A673 (cell line): ENCODE measurements at regions not wholly inside any gene's neighbourhood (a gene's known extent, or its start where the extent isn't known, plus 50 kb on each side); places are given as distances from the start of the nearest gene placed in this dataset.

ENCODE experiments used
- BruUV-seq: library from RNA; stranded (reverse); fragments of 400-500 nt; replicated peaks from 2 replicates; lab custom pipeline; 2021; lab: Mats Ljungman, UMichigan
- CTCF ChIA-PET: fragments of 300-600 bp; sonication (Branson Sonifier 250); formaldehyde crosslinking; loops from one replicate; lab custom pipeline; 2022; ENCODE audit warnings: antibody characterized with exemption; lab: Charles Lee
- POLR2A ChIA-PET: fragments of 300-600 bp; sonication (Branson Sonifier 250); formaldehyde crosslinking; loops from one replicate; lab custom pipeline; 2022; ENCODE audit warnings: antibody characterized with exemption; ENCODE audit not compliant: low non-redundant PET; lab: Charles Lee
- DNase-seq: peaks from one replicate; pipeline ENCODE4 v3.0.0-alpha.2; 2015; ENCODE audit warnings: low spot score
- H3K27ac ChIP-seq: fragments of 200-600 bp; sonication (generic); 2 replicates; pipeline ENCODE4 v1.5.1; 2016; ENCODE audit warnings: mixed run types, low read depth, mild to moderate bottlenecking, mixed read lengths, antibody characterized with exemption, low read length; ENCODE audit not compliant: poor library complexity, severe bottlenecking
- H3K27me3 ChIP-seq: fragments of 200-600 bp; sonication (generic); replicated peaks from 2 replicates; pipeline ENCODE4 v1.6.1; 2017; ENCODE audit warnings: mixed run types, low read depth, mild to moderate bottlenecking, mixed read lengths, antibody characterized with exemption, low read length; ENCODE audit not compliant: insufficient read depth, poor library complexity
- H3K36me3 ChIP-seq: fragments of 200-600 bp; sonication (generic); 2 replicates; pipeline ENCODE4 v1.6.1; 2016; ENCODE audit warnings: mixed run types, mild to moderate bottlenecking, mixed read lengths, antibody characterized with exemption, low read length; ENCODE audit not compliant: insufficient read depth, poor library complexity, severe bottlenecking
- H3K4me1 ChIP-seq: fragments of 200-600 bp; sonication (generic); 2 replicates; pipeline ENCODE4 v1.6.1; 2017; ENCODE audit warnings: mixed run types, mild to moderate bottlenecking, mixed read lengths, antibody characterized with exemption, low read length; ENCODE audit not compliant: insufficient read depth, poor library complexity, severe bottlenecking
- H3K4me3 ChIP-seq: fragments of 200-600 bp; sonication (generic); 2 replicates; pipeline ENCODE4 v1.5.1; 2016; ENCODE audit warnings: low read depth, mixed run types, mild to moderate bottlenecking, mixed read lengths, low read length; ENCODE audit not compliant: poor library complexity, severe bottlenecking
- H3K9me3 ChIP-seq: fragments of 200-600 bp; sonication (generic); 2 replicates; pipeline ENCODE4 v1.6.1; 2016; ENCODE audit warnings: mixed run types, low read depth, mild to moderate bottlenecking, mixed read lengths, antibody characterized with exemption, low read length; ENCODE audit not compliant: poor library complexity, severe bottlenecking
- CTCF ChIP-seq: fragments of 300-800, 200-600 bp; sonication (generic); conservative IDR thresholded peaks from 2 replicates; pipeline ENCODE4 v1.5.1; 2017; ENCODE audit warnings: low read depth, mild to moderate bottlenecking, antibody characterized with exemption, low read length, moderate library complexity, mixed read lengths
- EZH2 ChIP-seq: fragments of 200-600 bp; sonication (generic); IDR thresholded peaks from 2 replicates; pipeline ENCODE4 v1.6.1; 2017; ENCODE audit warnings: borderline replicate concordance, low read depth, mild to moderate bottlenecking, mixed read lengths, antibody characterized with exemption, low read length; ENCODE audit not compliant: poor library complexity, severe bottlenecking
- intact Hi-C: fragments of 100-400 bp; cut with micrococcal nuclease; formaldehyde crosslinking; loops from one replicate; pipeline ENCODE4 v1.10.0; 2022; ENCODE audit not compliant: unreplicated experiment

GRCh38 chr6:151676460-151676945 lies 131.0 kb upstream of the ESR1 start:
- POLR2A ChIA-PET = no interaction called here
- Histone ChIP-seq H3K36me3 (no peaks in the 10 kb centered on the region), H3K27me3 (no peaks in the 10 kb centered on the region), H3K9me3 (no peaks in the 10 kb centered on the region), H3K4me3 (no peak overlapping the region), H3K27ac (no peak overlapping the region), H3K4me1 (no peaks in the 10 kb centered on the region)
- no TSS peak for BruUV-seq
- no peak for DNase-seq
- intact Hi-C loops = loop anchor here (2.0 to 10.0 kb wide), 2 partner anchors 448 to 590 kb away; no protein-coding TSS in a partner anchor
- CTCF ChIA-PET = no interaction called here
- TF ChIP-seq CTCF (no peak), EZH2 (no peak)

GRCh38 chr6:151677404-151677803 lies 130.1 kb upstream of the ESR1 start:
- TF ChIP-seq EZH2 (no peak), CTCF (no peak)
- DNase-seq = no peak
- Histone ChIP-seq H3K9me3 (no peaks in the 10 kb centered on the region), H3K4me1 (no peaks in the 10 kb centered on the region), H3K36me3 (no peaks in the 10 kb centered on the region), H3K27me3 (no peaks in the 10 kb centered on the region), H3K4me3 (no peak overlapping the region), H3K27ac (no peak overlapping the region)
- CTCF ChIA-PET = no interaction called here
- POLR2A ChIA-PET = no interaction called here
- intact Hi-C loops = loop anchor here (2.0 to 10.0 kb wide), 2 partner anchors 447 to 589 kb away; no protein-coding TSS in a partner anchor
- no TSS peak for BruUV-seq

- no peaks in the 10 kb centered on the region for H3K4me1 ChIP-seq
- intact Hi-C loops = loop anchor here (10.0 kb wide), 1 partner anchor 446 kb away; no protein-coding TSS in a partner anchor
- H3K36me3 ChIP-seq = no peaks in the 10 kb centered on the region
- no peak for TF ChIP-seq CTCF
- no peak for DNase-seq
- no peaks in the 10 kb centered on the region for H3K27me3 ChIP-seq
- POLR2A ChIA-PET = no interaction called here
- no peaks in the 10 kb centered on the region for H3K9me3 ChIP-seq
- CTCF ChIA-PET = no interaction called here
- no TSS peak for BruUV-seq
- H3K27ac ChIP-seq = no peak overlapping the region
- no peak overlapping the region for H3K4me3 ChIP-seq
Observed at GRCh38 chr6:151679081-151679480, 128.4 kb upstream of the ESR1 start.
